ENCODE measurements at regions not wholly inside any gene's neighbourhood (a gene's known extent, or its start where the extent isn't known, plus 50 kb on each side); places are given as distances from the start of the nearest gene placed in this dataset.

GRCh38 chr3:66702126-66702525 is 201.3 kb upstream of the LRIG1 start:
- TF ChIP-seq FOXA1 (IDR thresholded peaks at IDR 0.05) = no peak
- TF ChIP-seq ZNF384 (IDR thresholded peaks at IDR 0.05) = no peak
- no peak for TF ChIP-seq SUZ12 (IDR thresholded peaks at IDR 0.05)
- TF ChIP-seq CTBP1 (IDR thresholded peaks at IDR 0.05; ENCODE audit: borderline replicate concordance) = no peak
- TF ChIP-seq ARNT (IDR thresholded peaks at IDR 0.05) = no peak
- no peak for TF ChIP-seq PKNOX1 (IDR thresholded peaks at IDR 0.05)
- no peak for TF ChIP-seq HDGF (IDR thresholded peaks at IDR 0.05; ENCODE audit: borderline replicate concordance)
- no peak for TF ChIP-seq FOXK2 (IDR thresholded peaks at IDR 0.05)
- TF ChIP-seq ELF4 (IDR thresholded peaks at IDR 0.05) = no peak
- no peak for TF ChIP-seq FOXM1 (IDR thresholded peaks at IDR 0.05; ENCODE audit: borderline replicate concordance)
- TF ChIP-seq LEF1 (IDR thresholded peaks at IDR 0.05; ENCODE audit: borderline replicate concordance) = no peak
- TF ChIP-seq BHLHE40 (IDR thresholded peaks at IDR 0.05; ENCODE audit: borderline replicate concordance) = no peak
- TF ChIP-seq L3MBTL2 (conservative IDR thresholded peaks at IDR 0.05) = no peak
- TF ChIP-seq NFRKB (IDR thresholded peaks at IDR 0.05) = no peak
- TF ChIP-seq SP1 (IDR thresholded peaks at IDR 0.05) = no peak
- TF ChIP-seq TARDBP (IDR thresholded peaks at IDR 0.05) = no peak
- DNase-seq (ENCODE audit: extremely low spot score) = no peak
- CTCF ChIA-PET = no interaction called here
- POLR2A ChIA-PET = no interaction called here

GRCh38 chr3:66703501-66703900 is 202.7 kb upstream of the LRIG1 start:
- TF ChIP-seq LEF1 (IDR thresholded peaks at IDR 0.05; ENCODE audit: borderline replicate concordance) = no peak
- TF ChIP-seq BHLHE40 (IDR thresholded peaks at IDR 0.05; ENCODE audit: borderline replicate concordance) = no peak
- no peak for TF ChIP-seq PKNOX1 (IDR thresholded peaks at IDR 0.05)
- TF ChIP-seq L3MBTL2 (conservative IDR thresholded peaks at IDR 0.05) = no peak
- TF ChIP-seq CTBP1 (IDR thresholded peaks at IDR 0.05; ENCODE audit: borderline replicate concordance) = no peak
- no peak for TF ChIP-seq FOXA1 (IDR thresholded peaks at IDR 0.05)
- no peak for TF ChIP-seq ZNF384 (IDR thresholded peaks at IDR 0.05)
- no peak for TF ChIP-seq SP1 (IDR thresholded peaks at IDR 0.05)
- no peak for TF ChIP-seq HDGF (IDR thresholded peaks at IDR 0.05; ENCODE audit: borderline replicate concordance)
- TF ChIP-seq FOXK2 (IDR thresholded peaks at IDR 0.05) = no peak
- TF ChIP-seq ARNT (IDR thresholded peaks at IDR 0.05) = no peak
- no peak for TF ChIP-seq ELF4 (IDR thresholded peaks at IDR 0.05)
- no peak for TF ChIP-seq TARDBP (IDR thresholded peaks at IDR 0.05)
- no peak for TF ChIP-seq SUZ12 (IDR thresholded peaks at IDR 0.05)
- no peak for TF ChIP-seq FOXM1 (IDR thresholded peaks at IDR 0.05; ENCODE audit: borderline replicate concordance)
- no peak for TF ChIP-seq NFRKB (IDR thresholded peaks at IDR 0.05)
- DNase-seq (ENCODE audit: extremely low spot score) = no peak
- ChIA-PET CTCF (no interaction called here), POLR2A (no interaction called here)

GRCh38 chr3:66705076-66705475 is 204.3 kb upstream of the LRIG1 start:
- CTCF ChIA-PET = interaction anchor here (0.5 kb wide), 1 partner anchor 11 kb away, joined by 4 read pairs; no protein-coding TSS in a partner anchor
- POLR2A ChIA-PET = no interaction called here
- no peak for TF ChIP-seq FOXK2 (IDR thresholded peaks at IDR 0.05)
- no peak for TF ChIP-seq NFRKB (IDR thresholded peaks at IDR 0.05)
- TF ChIP-seq L3MBTL2 (conservative IDR thresholded peaks at IDR 0.05) = no peak
- no peak for TF ChIP-seq SUZ12 (IDR thresholded peaks at IDR 0.05)
- no peak for TF ChIP-seq TARDBP (IDR thresholded peaks at IDR 0.05)
- no peak for TF ChIP-seq ARNT (IDR thresholded peaks at IDR 0.05)
- no peak for TF ChIP-seq LEF1 (IDR thresholded peaks at IDR 0.05; ENCODE audit: borderline replicate concordance)
- no peak for TF ChIP-seq CTBP1 (IDR thresholded peaks at IDR 0.05; ENCODE audit: borderline replicate concordance)
- no peak for TF ChIP-seq FOXM1 (IDR thresholded peaks at IDR 0.05; ENCODE audit: borderline replicate concordance)
- no peak for TF ChIP-seq BHLHE40 (IDR thresholded peaks at IDR 0.05; ENCODE audit: borderline replicate concordance)
- TF ChIP-seq FOXA1 (IDR thresholded peaks at IDR 0.05) = no peak
- TF ChIP-seq PKNOX1 (IDR thresholded peaks at IDR 0.05) = no peak
- TF ChIP-seq HDGF (IDR thresholded peaks at IDR 0.05; ENCODE audit: borderline replicate concordance) = no peak
- no peak for TF ChIP-seq ELF4 (IDR thresholded peaks at IDR 0.05)
- no peak for DNase-seq (ENCODE audit: extremely low spot score)

- no peak for TF ChIP-seq FOXK2 (IDR thresholded peaks at IDR 0.05)
- no peak for TF ChIP-seq TARDBP (IDR thresholded peaks at IDR 0.05)
- TF ChIP-seq L3MBTL2 (conservative IDR thresholded peaks at IDR 0.05) = no peak
- no peak for TF ChIP-seq ZNF384 (IDR thresholded peaks at IDR 0.05)
- no peak for TF ChIP-seq FOXM1 (IDR thresholded peaks at IDR 0.05; ENCODE audit: borderline replicate concordance)
- TF ChIP-seq NFRKB (IDR thresholded peaks at IDR 0.05) = no peak
- no peak for TF ChIP-seq PKNOX1 (IDR thresholded peaks at IDR 0.05)
- TF ChIP-seq SP1 (IDR thresholded peaks at IDR 0.05) = no peak
- no peak for TF ChIP-seq CTBP1 (IDR thresholded peaks at IDR 0.05; ENCODE audit: borderline replicate concordance)
- TF ChIP-seq ARNT (IDR thresholded peaks at IDR 0.05) = no peak
- TF ChIP-seq SUZ12 (IDR thresholded peaks at IDR 0.05) = no peak
- TF ChIP-seq HDGF (IDR thresholded peaks at IDR 0.05; ENCODE audit: borderline replicate concordance) = no peak
- TF ChIP-seq ELF4 (IDR thresholded peaks at IDR 0.05) = no peak
- no peak for TF ChIP-seq FOXA1 (IDR thresholded peaks at IDR 0.05)
- TF ChIP-seq LEF1 (IDR thresholded peaks at IDR 0.05; ENCODE audit: borderline replicate concordance) = no peak
- TF ChIP-seq BHLHE40 (IDR thresholded peaks at IDR 0.05; ENCODE audit: borderline replicate concordance) = no peak
- ChIA-PET CTCF (no interaction called here), POLR2A (no interaction called here)
- no peak for DNase-seq (ENCODE audit: extremely low spot score)
Observed at GRCh38 chr3:66706890-66707289, 206.1 kb upstream of the LRIG1 start.

GRCh38 chr3:66709532-66709931 is 208.7 kb upstream of the LRIG1 start:
- DNase-seq (ENCODE audit: extremely low spot score) = no peak
- ChIA-PET CTCF (interaction anchor here (1.0 kb wide), 1 partner anchor 106 kb away, joined by 3 read pairs; no protein-coding TSS in a partner anchor), POLR2A (no interaction called here)
- no peak for TF ChIP-seq SUZ12 (IDR thresholded peaks at IDR 0.05)
- no peak for TF ChIP-seq BHLHE40 (IDR thresholded peaks at IDR 0.05; ENCODE audit: borderline replicate concordance)
- no peak for TF ChIP-seq ZNF384 (IDR thresholded peaks at IDR 0.05)
- no peak for TF ChIP-seq SP1 (IDR thresholded peaks at IDR 0.05)
- TF ChIP-seq L3MBTL2 (conservative IDR thresholded peaks at IDR 0.05) = no peak
- TF ChIP-seq NFRKB (IDR thresholded peaks at IDR 0.05) = no peak
- TF ChIP-seq ARNT (IDR thresholded peaks at IDR 0.05) = no peak
- no peak for TF ChIP-seq TARDBP (IDR thresholded peaks at IDR 0.05)
- no peak for TF ChIP-seq HDGF (IDR thresholded peaks at IDR 0.05; ENCODE audit: borderline replicate concordance)
- no peak for TF ChIP-seq CTBP1 (IDR thresholded peaks at IDR 0.05; ENCODE audit: borderline replicate concordance)
- TF ChIP-seq FOXA1 (IDR thresholded peaks at IDR 0.05) = no peak
- no peak for TF ChIP-seq FOXK2 (IDR thresholded peaks at IDR 0.05)
- TF ChIP-seq LEF1 (IDR thresholded peaks at IDR 0.05; ENCODE audit: borderline replicate concordance) = no peak
- no peak for TF ChIP-seq PKNOX1 (IDR thresholded peaks at IDR 0.05)
